PFSK-1 (cell line): ENCODE measurements at regions not wholly inside any gene's neighbourhood (a gene's known extent, or its start where the extent isn't known, plus 50 kb on each side); places are given as distances from the start of the nearest gene placed in this dataset.

Experiments used
- FOXP2 ChIP-seq: optimal IDR thresholded peaks from 2 replicates; pipeline ENCODE3; 2011; ENCODE audit warnings: borderline replicate concordance, control low read depth, inconsistent platforms; ENCODE audit not compliant: insufficient read depth; ENCODE audit errors: extremely low read length, extremely low read depth
- POLR2AphosphoS5 ChIP-seq: IDR thresholded peaks from 2 replicates; pipeline ENCODE4 v1.6.1; 2012; ENCODE audit warnings: low read depth, mild to moderate bottlenecking, control low read depth, low read length, moderate library complexity
- REST ChIP-seq, 2 experiments: IDR thresholded peaks; 2 replicates each; pipeline versions ENCODE4 v1.6.1 to v1.8.0; 2011 to 2012; ENCODE audit warnings: low read depth in 2 of 2, low read length in 2 of 2, control low read depth in 1 of 2, inconsistent platforms in 1 of 2, mild to moderate bottlenecking in 1 of 2, moderate library complexity in 1 of 2; ENCODE audit not compliant: insufficient read depth in 1 of 2
- SIN3A ChIP-seq: IDR thresholded peaks from 2 replicates; pipeline ENCODE4 v1.6.1; 2012; ENCODE audit warnings: mild to moderate bottlenecking, low read length, moderate library complexity, borderline replicate concordance; ENCODE audit not compliant: insufficient read depth
- TAF1 ChIP-seq: IDR thresholded peaks from 2 replicates; pipeline ENCODE4 v1.6.1; 2012; ENCODE audit warnings: low read length, control low read depth, borderline replicate concordance; ENCODE audit not compliant: insufficient read depth

DNA sequence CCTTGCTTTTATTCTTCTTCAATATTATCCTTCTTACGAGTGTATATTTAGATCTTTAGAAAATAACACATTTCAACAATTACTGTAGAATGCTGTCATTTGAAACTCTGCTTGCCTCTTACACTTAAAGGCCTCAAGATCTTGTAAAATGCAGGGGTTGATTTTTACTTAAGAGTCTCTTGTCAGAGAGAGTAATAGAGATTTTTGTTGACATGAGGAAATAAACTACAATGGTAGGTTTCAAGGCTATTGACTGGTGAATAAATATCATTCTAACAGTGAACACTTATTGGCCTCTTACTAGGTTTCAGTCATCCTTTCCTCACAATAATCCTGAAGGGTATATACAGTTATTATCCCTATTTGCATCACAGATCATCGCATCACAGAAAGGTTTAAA lies 344.6 kb downstream of the GBE1 start:
- TF ChIP-seq REST (IDR thresholded peaks at IDR 0.05; ENCODE audit: insufficient read depth in 1 of 2, low read depth in 2 of 2, low read length in 2 of 2), result no peak
- TF ChIP-seq SIN3A, result no peak
- no peak for TF ChIP-seq POLR2AphosphoS5
- no peak for TF ChIP-seq TAF1
- TF ChIP-seq FOXP2, result no peak

DNA sequence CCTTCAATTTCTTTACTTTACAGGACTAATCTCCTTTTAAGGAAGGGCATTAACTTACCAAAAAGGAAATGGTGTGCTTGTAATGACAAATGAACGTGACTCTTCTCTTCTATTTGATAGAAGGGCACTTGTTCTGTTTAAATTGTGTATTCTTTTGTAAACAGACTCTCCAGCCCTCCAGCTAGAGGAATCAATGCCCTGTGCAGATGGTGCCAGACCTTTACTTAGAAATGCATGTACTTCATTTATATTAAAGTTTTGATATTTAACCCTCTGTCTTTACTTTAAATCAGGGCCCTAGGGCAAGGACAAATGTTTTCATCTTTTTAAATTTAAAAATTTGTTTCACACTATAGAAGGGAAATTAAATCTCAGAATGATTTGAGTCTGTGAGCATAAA lies 355.1 kb downstream of the GBE1 start:
- TF ChIP-seq FOXP2 (no peak), SIN3A (no peak), REST (IDR thresholded peaks at IDR 0.05; ENCODE audit: insufficient read depth in 1 of 2, low read depth in 2 of 2, low read length in 2 of 2) (no peak), POLR2AphosphoS5 (no peak)

DNA sequence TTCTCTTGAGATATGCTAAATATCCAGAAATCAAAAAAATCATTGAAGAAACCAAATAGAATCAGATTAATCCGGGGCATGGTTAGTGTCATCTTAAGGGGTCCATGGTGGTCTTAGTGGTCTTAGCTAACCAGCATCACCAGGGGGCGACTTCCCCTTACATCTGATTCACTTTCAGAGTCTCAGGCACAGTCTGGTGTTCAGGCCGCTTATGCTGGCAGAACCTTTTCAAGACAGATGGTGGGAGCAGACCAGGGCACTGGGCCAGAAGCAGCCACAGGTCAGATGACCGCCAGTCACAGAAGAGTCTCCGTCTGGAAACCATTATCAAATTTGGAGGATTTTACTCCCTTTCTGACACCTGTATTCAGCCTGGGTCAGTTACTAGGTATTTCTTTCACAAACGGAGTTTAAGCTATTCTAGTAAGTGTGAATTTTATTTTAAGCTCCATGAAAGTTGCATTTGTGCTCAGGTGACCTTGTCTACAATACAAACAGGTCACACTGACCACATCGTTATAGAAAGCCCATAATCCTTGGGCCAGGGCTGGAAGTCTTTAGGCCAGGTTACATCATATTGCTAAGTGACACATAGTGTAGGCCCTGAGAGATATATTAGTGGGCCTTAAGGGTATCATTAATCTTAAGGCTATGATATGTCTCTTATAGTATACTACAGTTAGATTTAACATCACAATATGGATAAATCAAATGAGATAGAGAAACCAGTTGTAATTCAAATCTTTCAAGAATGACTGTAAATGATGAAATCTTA lies 365.5 kb downstream of the GBE1 start:
- no peak for TF ChIP-seq FOXP2
- no peak for TF ChIP-seq TAF1
- no peak for TF ChIP-seq POLR2AphosphoS5
- no peak for TF ChIP-seq SIN3A
- TF ChIP-seq REST (IDR thresholded peaks at IDR 0.05; ENCODE audit: insufficient read depth in 1 of 2, low read depth in 2 of 2, low read length in 2 of 2), result no peak

- TF ChIP-seq POLR2AphosphoS5 (no peak), REST (IDR thresholded peaks at IDR 0.05; ENCODE audit: insufficient read depth in 1 of 2, low read depth in 2 of 2, low read length in 2 of 2) (no peak), SIN3A (no peak), TAF1 (no peak), FOXP2 (no peak)
These were observed 366.6 kb downstream of the GBE1 start for GRCh38 chr3:81394651-81395524.
